ENCODE measurements at regions not wholly inside any gene's neighbourhood (a gene's known extent, or its start where the extent isn't known, plus 50 kb on each side); places are given as distances from the start of the nearest gene placed in this dataset.

DNA sequence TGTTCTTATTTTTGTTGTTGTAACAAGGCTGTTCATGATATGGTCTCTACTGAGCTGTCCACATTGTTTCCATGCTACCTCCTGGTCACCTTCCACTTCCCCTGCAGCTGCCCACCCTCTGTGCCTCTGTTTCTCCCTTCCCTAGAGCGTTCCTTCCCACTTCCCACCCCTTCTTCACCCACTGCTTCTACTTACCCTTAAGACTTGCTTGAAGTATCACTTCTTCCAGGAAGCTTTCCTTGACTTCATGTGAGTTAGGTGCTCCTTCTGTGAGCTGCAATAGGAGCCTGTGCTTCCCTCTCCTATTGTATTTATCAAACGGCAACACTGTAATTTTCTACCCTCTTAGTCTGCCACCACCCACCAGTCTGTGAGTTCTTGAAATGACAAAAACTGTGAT is 286.8 kb upstream of the AMIGO2 start:
- Mint-ChIP-seq H3K4me3 (no peak overlapping the region), H3K36me3 (no peaks in the 10 kb centered on the region), H3K9me3 (no peaks in the 10 kb centered on the region), H3K4me1 (0 out of 2 replicates have a peak, but pooled peaks cover 1% of the 10 kb centered on the region), H3K27ac (no peak overlapping the region), H3K27me3 (ENCODE audit: low read depth) (no peaks in the 10 kb centered on the region; the same call in 1 of the 2 replicates)
- ChIA-PET CTCF (no interaction called here), POLR2A (no interaction called here)
- DNase-seq (ENCODE audit: low spot score) (no peak), ATAC-seq (no peak)
- TF ChIP-seq ELF4 (CRISPR knock-in tag; IDR thresholded peaks at IDR 0.05; ENCODE audit: low read depth) (no peak), CREB1 (CRISPR knock-in tag; IDR thresholded peaks at IDR 0.05) (no peak), ZNF121 (CRISPR knock-in tag; IDR thresholded peaks at IDR 0.05) (no peak), ZNF423 (CRISPR knock-in tag; IDR thresholded peaks at IDR 0.05) (no peak), PRRX2 (CRISPR knock-in tag; IDR thresholded peaks at IDR 0.05) (no peak), ZNF219 (CRISPR knock-in tag; IDR thresholded peaks at IDR 0.05; ENCODE audit: borderline replicate concordance) (no peak), SP1 (CRISPR knock-in tag; conservative IDR thresholded peaks at IDR 0.05) (no peak), ZBTB21 (CRISPR knock-in tag; IDR thresholded peaks at IDR 0.05; ENCODE audit: borderline replicate concordance) (no peak), ZNF317 (CRISPR knock-in tag; IDR thresholded peaks at IDR 0.05; ENCODE audit: borderline replicate concordance, low read depth) (no peak)
- TF ChIP-seq, protein P1, sequence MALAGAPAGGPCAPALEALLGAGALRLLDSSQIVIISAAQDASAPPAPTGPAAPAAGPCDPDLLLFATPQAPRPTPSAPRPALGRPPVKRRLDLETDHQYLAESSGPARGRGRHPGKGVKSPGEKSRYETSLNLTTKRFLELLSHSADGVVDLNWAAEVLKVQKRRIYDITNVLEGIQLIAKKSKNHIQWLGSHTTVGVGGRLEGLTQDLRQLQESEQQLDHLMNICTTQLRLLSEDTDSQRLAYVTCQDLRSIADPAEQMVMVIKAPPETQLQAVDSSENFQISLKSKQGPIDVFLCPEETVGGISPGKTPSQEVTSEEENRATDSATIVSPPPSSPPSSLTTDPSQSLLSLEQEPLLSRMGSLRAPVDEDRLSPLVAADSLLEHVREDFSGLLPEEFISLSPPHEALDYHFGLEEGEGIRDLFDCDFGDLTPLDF (CRISPR knock-in tag; IDR thresholded peaks at IDR 0.05) = no peak
- TF ChIP-seq, protein P2, sequence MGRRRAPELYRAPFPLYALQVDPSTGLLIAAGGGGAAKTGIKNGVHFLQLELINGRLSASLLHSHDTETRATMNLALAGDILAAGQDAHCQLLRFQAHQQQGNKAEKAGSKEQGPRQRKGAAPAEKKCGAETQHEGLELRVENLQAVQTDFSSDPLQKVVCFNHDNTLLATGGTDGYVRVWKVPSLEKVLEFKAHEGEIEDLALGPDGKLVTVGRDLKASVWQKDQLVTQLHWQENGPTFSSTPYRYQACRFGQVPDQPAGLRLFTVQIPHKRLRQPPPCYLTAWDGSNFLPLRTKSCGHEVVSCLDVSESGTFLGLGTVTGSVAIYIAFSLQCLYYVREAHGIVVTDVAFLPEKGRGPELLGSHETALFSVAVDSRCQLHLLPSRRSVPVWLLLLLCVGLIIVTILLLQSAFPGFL (CRISPR knock-in tag; IDR thresholded peaks at IDR 0.05; ENCODE audit: borderline replicate concordance) = no peak
- TF ChIP-seq, protein P3, sequence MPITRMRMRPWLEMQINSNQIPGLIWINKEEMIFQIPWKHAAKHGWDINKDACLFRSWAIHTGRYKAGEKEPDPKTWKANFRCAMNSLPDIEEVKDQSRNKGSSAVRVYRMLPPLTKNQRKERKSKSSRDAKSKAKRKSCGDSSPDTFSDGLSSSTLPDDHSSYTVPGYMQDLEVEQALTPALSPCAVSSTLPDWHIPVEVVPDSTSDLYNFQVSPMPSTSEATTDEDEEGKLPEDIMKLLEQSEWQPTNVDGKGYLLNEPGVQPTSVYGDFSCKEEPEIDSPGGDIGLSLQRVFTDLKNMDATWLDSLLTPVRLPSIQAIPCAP (CRISPR knock-in tag; IDR thresholded peaks at IDR 0.05) = no peak
- TF ChIP-seq, protein P4, sequence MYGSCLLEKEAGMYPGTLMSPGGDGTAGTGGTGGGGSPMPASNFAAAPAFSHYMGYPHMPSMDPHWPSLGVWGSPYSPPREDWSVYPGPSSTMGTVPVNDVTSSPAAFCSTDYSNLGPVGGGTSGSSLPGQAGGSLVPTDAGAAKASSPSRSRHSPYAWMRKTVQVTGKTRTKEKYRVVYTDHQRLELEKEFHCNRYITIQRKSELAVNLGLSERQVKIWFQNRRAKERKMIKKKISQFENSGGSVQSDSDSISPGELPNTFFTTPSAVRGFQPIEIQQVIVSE (CRISPR knock-in tag; IDR thresholded peaks at IDR 0.05; ENCODE audit: borderline replicate concordance) = no peak
- TF ChIP-seq, protein P5, sequence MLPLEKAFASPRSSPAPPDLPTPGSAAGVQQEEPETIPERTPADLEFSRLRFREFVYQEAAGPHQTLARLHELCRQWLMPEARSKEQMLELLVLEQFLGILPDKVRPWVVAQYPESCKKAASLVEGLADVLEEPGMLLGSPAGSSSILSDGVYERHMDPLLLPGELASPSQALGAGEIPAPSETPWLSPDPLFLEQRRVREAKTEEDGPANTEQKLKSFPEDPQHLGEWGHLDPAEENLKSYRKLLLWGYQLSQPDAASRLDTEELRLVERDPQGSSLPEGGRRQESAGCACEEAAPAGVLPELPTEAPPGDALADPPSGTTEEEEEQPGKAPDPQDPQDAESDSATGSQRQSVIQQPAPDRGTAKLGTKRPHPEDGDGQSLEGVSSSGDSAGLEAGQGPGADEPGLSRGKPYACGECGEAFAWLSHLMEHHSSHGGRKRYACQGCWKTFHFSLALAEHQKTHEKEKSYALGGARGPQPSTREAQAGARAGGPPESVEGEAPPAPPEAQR (CRISPR knock-in tag; IDR thresholded peaks at IDR 0.05) = no peak
- TF ChIP-seq, protein P6, sequence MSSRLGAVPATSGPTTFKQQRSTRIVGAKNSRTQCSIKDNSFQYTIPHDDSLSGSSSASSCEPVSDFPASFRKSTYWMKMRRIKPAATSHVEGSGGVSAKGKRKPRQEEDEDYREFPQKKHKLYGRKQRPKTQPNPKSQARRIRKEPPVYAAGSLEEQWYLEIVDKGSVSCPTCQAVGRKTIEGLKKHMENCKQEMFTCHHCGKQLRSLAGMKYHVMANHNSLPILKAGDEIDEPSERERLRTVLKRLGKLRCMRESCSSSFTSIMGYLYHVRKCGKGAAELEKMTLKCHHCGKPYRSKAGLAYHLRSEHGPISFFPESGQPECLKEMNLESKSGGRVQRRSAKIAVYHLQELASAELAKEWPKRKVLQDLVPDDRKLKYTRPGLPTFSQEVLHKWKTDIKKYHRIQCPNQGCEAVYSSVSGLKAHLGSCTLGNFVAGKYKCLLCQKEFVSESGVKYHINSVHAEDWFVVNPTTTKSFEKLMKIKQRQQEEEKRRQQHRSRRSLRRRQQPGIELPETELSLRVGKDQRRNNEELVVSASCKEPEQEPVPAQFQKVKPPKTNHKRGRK (CRISPR knock-in tag; IDR thresholded peaks at IDR 0.05; ENCODE audit: borderline replicate concordance) = no peak
- TF ChIP-seq, protein P7, sequence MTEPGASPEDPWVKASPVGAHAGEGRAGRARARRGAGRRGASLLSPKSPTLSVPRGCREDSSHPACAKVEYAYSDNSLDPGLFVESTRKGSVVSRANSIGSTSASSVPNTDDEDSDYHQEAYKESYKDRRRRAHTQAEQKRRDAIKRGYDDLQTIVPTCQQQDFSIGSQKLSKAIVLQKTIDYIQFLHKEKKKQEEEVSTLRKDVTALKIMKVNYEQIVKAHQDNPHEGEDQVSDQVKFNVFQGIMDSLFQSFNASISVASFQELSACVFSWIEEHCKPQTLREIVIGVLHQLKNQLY (CRISPR knock-in tag; IDR thresholded peaks at IDR 0.05) = no peak
- TF ChIP-seq, protein P8, sequence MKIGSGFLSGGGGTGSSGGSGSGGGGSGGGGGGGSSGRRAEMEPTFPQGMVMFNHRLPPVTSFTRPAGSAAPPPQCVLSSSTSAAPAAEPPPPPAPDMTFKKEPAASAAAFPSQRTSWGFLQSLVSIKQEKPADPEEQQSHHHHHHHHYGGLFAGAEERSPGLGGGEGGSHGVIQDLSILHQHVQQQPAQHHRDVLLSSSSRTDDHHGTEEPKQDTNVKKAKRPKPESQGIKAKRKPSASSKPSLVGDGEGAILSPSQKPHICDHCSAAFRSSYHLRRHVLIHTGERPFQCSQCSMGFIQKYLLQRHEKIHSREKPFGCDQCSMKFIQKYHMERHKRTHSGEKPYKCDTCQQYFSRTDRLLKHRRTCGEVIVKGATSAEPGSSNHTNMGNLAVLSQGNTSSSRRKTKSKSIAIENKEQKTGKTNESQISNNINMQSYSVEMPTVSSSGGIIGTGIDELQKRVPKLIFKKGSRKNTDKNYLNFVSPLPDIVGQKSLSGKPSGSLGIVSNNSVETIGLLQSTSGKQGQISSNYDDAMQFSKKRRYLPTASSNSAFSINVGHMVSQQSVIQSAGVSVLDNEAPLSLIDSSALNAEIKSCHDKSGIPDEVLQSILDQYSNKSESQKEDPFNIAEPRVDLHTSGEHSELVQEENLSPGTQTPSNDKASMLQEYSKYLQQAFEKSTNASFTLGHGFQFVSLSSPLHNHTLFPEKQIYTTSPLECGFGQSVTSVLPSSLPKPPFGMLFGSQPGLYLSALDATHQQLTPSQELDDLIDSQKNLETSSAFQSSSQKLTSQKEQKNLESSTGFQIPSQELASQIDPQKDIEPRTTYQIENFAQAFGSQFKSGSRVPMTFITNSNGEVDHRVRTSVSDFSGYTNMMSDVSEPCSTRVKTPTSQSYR (CRISPR knock-in tag; IDR thresholded peaks at IDR 0.05) = no peak
- TF ChIP-seq, protein P9, sequence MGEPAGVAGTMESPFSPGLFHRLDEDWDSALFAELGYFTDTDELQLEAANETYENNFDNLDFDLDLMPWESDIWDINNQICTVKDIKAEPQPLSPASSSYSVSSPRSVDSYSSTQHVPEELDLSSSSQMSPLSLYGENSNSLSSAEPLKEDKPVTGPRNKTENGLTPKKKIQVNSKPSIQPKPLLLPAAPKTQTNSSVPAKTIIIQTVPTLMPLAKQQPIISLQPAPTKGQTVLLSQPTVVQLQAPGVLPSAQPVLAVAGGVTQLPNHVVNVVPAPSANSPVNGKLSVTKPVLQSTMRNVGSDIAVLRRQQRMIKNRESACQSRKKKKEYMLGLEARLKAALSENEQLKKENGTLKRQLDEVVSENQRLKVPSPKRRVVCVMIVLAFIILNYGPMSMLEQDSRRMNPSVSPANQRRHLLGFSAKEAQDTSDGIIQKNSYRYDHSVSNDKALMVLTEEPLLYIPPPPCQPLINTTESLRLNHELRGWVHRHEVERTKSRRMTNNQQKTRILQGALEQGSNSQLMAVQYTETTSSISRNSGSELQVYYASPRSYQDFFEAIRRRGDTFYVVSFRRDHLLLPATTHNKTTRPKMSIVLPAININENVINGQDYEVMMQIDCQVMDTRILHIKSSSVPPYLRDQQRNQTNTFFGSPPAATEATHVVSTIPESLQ (CRISPR knock-in tag; IDR thresholded peaks at IDR 0.05) = no peak

Measured in WTC11 (cell line).